K562 (cell line): ENCODE measurements at regions not wholly inside any gene's neighbourhood (a gene's known extent, or its start where the extent isn't known, plus 50 kb on each side); places are given as distances from the start of the nearest gene placed in this dataset.

Experiments
- CC2D1A ChIP-seq: fragments of 450-650 bp; IDR thresholded peaks from 2 replicates; pipeline ENCODE4 v1.6.1; 2017; ENCODE audit warnings: mild to moderate bottlenecking
- MYC ChIP-seq, 2 experiments: fragments of 250-450 bp in 1 of 2; sonication (Bioruptor Pico) in 1 of 2; IDR thresholded peaks; 2 replicates each; pipeline versions ENCODE4 v1.5.1 to v1.6.1; 2012 to 2021; ENCODE audit warnings: low read depth in 2 of 2, borderline replicate concordance in 1 of 2, improper control_type of control experiment in 1 of 2, low read length in 1 of 2, mild to moderate bottlenecking in 1 of 2, moderate library complexity in 1 of 2
- NCOR1 ChIP-seq: fragments of 450-650 bp; IDR thresholded peaks from 2 replicates; pipeline ENCODE4 v1.6.1; 2016; ENCODE audit warnings: mild to moderate bottlenecking, moderate library complexity
- POLR2AphosphoS2 ChIP-seq: IDR thresholded peaks from 2 replicates; pipeline ENCODE4 v1.6.1; 2012; ENCODE audit warnings: low read length, improper control_type of control experiment
- SOX6 ChIP-seq: fragments of 450-650 bp; IDR thresholded peaks from 2 replicates; pipeline ENCODE4 v1.6.1; 2014; ENCODE audit warnings: mild to moderate bottlenecking
- STAG1 ChIP-seq: sonication (generic); formaldehyde crosslinking; IDR thresholded peaks from 2 replicates; pipeline ENCODE4 v1.5.0; 2020; ENCODE audit warnings: missing genetic modification reagents, borderline replicate concordance
- ZNF764 ChIP-seq: fragments of 250-450 bp; sonication (Bioruptor Pico); IDR thresholded peaks from 2 replicates; pipeline ENCODE4 v1.4.0; 2020; ENCODE audit warnings: low read depth, mild to moderate bottlenecking, moderate library complexity
- TF ChIP-seq, protein P1 (sequence below), 2 experiments: fragments of 450-650 bp; conservative IDR thresholded peaks; 2 replicates each; pipeline ENCODE4 v1.6.1; 2017; ENCODE audit warnings: mild to moderate bottlenecking in 2 of 2, moderate library complexity in 2 of 2
- TF ChIP-seq, protein P2 (sequence below): sonication (generic); formaldehyde crosslinking; IDR thresholded peaks from 2 replicates; pipeline ENCODE4 v1.8.1; 2023; ENCODE audit warnings: mild to moderate bottlenecking, missing genetic modification reagents

DNA sequence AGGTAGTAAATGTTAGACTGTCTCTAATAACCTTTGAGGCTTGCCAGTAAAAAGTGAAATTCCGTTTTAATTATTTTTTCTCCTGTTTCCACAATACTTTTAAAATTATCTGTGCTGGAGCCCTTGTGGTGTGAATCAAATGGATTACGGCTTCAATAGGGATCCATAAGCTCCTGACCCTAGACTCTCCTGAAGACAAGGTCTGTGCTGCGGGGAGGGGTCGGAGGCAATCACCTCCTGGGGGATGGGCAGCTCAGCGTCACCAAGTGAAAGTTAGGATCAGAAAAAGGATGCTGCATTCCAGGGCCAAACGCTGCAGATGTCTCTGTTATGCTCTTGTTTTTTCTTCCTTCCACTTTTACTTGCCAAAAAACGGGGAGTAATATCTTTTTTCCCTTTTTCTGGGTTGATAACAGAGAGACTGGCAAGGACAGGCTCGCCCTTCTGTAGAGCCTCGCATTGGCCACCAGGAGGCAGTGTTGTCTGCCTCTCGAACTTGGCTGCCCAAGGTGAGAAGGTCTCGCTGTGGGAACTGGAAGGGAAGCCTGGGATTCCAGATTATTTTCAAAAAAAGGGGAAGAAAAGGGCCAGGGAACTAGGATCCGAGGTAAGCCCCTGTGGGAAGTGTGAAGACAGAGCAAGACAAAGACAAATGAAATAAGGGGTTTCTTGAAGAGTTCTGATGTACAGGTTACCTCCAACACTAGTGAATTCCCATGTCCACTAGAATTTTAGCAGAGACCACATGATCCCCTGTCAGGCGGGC lies 621.9 kb downstream of the ACTR3B start (continued):
- peak; percentile 17; the same call in 1 of the 2 replicates for TF ChIP-seq NCOR1
- TF ChIP-seq, protein P1, sequence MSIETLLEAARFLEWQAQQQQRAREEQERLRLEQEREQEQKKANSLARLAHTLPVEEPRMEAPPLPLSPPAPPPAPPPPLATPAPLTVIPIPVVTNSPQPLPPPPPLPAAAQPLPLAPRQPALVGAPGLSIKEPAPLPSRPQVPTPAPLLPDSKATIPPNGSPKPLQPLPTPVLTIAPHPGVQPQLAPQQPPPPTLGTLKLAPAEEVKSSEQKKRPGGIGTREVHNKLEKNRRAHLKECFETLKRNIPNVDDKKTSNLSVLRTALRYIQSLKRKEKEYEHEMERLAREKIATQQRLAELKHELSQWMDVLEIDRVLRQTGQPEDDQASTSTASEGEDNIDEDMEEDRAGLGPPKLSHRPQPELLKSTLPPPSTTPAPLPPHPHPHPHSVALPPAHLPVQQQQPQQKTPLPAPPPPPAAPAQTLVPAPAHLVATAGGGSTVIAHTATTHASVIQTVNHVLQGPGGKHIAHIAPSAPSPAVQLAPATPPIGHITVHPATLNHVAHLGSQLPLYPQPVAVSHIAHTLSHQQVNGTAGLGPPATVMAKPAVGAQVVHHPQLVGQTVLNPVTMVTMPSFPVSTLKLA (conservative IDR thresholded peaks at IDR 0.05) = 0 out of 4 replicates have a peak, but pooled peaks of 1 of the 2 experiments have one; percentile 24
- peak; percentile 71 for TF ChIP-seq POLR2AphosphoS2
- 0 out of 2 replicates have a peak, but pooled peaks have one; percentile 32 for TF ChIP-seq SOX6
- TF ChIP-seq STAG1 (CRISPR knock-in tag) = peak; percentile 40; the same call in 1 of the 2 replicates
- peak; percentile 79 for TF ChIP-seq ZNF764 (CRISPR knock-in tag)
- peak; percentile 52; the same call in 1 of the 2 replicates for TF ChIP-seq CC2D1A
- TF ChIP-seq, protein P2, sequence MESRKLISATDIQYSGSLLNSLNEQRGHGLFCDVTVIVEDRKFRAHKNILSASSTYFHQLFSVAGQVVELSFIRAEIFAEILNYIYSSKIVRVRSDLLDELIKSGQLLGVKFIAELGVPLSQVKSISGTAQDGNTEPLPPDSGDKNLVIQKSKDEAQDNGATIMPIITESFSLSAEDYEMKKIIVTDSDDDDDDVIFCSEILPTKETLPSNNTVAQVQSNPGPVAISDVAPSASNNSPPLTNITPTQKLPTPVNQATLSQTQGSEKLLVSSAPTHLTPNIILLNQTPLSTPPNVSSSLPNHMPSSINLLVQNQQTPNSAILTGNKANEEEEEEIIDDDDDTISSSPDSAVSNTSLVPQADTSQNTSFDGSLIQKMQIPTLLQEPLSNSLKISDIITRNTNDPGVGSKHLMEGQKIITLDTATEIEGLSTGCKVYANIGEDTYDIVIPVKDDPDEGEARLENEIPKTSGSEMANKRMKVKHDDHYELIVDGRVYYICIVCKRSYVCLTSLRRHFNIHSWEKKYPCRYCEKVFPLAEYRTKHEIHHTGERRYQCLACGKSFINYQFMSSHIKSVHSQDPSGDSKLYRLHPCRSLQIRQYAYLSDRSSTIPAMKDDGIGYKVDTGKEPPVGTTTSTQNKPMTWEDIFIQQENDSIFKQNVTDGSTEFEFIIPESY (CRISPR knock-in tag) = 0 out of 2 replicates have a peak, but pooled peaks have one; percentile 21
- 0 out of 2 replicates have a peak, but pooled peaks have one; percentile 22 for TF ChIP-seq MYC (IDR thresholded peaks at IDR 0.05; ENCODE audit: low read depth, low read length)
- no peak for TF ChIP-seq MYC (CRISPR knock-in tag; IDR thresholded peaks at IDR 0.05; ENCODE audit: borderline replicate concordance, low read depth)
